ENCODE measurements at regions not wholly inside any gene's neighbourhood (a gene's known extent, or its start where the extent isn't known, plus 50 kb on each side); places are given as distances from the start of the nearest gene placed in this dataset.

DNA sequence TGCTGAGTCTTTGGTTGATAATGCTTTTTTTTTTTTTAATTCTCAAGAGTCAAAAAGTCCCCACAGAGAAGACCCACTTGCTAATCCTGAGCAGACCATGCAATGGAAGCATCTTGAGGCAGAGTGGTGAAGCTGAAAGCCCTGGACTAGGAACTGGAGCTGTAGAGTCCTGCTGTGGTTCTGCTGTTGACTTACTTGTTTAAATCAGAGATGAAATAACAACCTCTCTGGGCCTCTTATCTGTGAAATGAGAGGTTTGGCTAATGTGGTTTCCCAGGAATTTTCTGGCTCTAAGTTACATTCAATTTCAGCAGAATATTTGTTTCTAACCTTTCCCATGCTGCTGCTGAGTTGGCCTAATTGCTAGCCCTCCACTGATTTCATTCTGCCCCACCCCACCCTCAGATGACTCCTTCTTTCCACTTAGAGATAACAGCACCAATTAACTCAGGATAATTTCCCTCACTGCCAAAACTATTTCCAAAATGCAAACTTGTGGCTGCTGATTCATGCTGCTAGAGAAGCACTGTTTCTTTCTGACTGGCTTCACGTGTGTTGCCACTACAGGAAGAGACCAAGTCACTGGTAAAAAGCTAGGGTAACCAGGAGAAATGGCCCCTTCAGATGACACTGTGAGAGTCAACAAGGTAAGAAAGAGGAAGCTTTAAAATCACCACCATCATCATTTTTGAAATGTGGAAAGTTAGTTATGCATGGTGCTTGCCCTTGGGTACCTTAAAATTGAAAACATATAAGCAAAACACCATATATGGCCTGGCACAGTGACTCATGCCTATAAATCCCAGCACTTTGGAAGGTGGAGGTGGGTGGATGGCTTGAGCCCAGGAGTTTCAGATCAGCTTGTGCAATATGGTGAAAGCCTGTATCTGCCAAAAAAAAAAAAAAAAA, 326.4 kb downstream of the DCHS2 start:
- Mint-ChIP-seq H3K27ac (no peak overlapping the region), H3K4me1 (peaks cover 8% of the 10 kb centered on the region in 2 experiments), H3K36me3 (ENCODE audit: insufficient read depth in 1 of 3, low read depth in 3 of 3) (no peaks in the 10 kb centered on the region), H3K4me3 (no peak overlapping the region), H3K27me3 (ENCODE audit: low read depth) (no peaks in the 10 kb centered on the region), H3K9me3 (no peaks in the 10 kb centered on the region)
- Histone ChIP-seq H3K9me3 (ENCODE audit: control insufficient read depth, low read depth, low read length) (no peaks in the 10 kb centered on the region), H3K14ac (ENCODE audit: insufficient read depth, low read length) (no peak overlapping the region), H3K79me1 (ENCODE audit: insufficient read depth, low read depth, low read length, poor library complexity, severe bottlenecking) (no peaks in the 10 kb centered on the region), H3K4me1 (ENCODE audit: insufficient read depth, low read length) (no peaks in the 10 kb centered on the region), H2AK5ac (ENCODE audit: insufficient read length, low read length) (no peak overlapping the region), H2BK120ac (ENCODE audit: low read depth, low read length, poor library complexity, severe bottlenecking) (no peak overlapping the region), H4K91ac (ENCODE audit: insufficient read length, low read depth, low read length) (no peak overlapping the region), H4K20me1 (ENCODE audit: control insufficient read depth, insufficient read depth, insufficient read length) (no peaks in the 10 kb centered on the region), H2BK20ac (ENCODE audit: low read depth, low read length, poor library complexity, severe bottlenecking) (no peak overlapping the region), H3K56ac (ENCODE audit: insufficient read length, low read depth, low read length) (no peak overlapping the region), H3K23me2 (ENCODE audit: insufficient read length, low read depth, low read length, poor library complexity, severe bottlenecking) (no peaks in the 10 kb centered on the region), H3K4ac (ENCODE audit: low read depth, low read length) (no peak overlapping the region), H2BK5ac (ENCODE audit: insufficient read length, low read length) (no peak overlapping the region), H3K79me2 (ENCODE audit: insufficient read depth, low read length) (no peaks in the 10 kb centered on the region), H3K27me3 (ENCODE audit: insufficient read depth, low read length) (no peaks in the 10 kb centered on the region), H2BK15ac (ENCODE audit: low read depth, low read length) (no peak overlapping the region), H2BK12ac (ENCODE audit: insufficient read length, low read depth, low read length) (no peak overlapping the region), H3K9ac (ENCODE audit: extremely low read depth, insufficient read length, low read length) (no peak overlapping the region), H4K8ac (replicated peaks; ENCODE audit: insufficient read length, low read depth, low read length) (no peak overlapping the region), H3T11ph (ENCODE audit: low read length) (no peak overlapping the region), H3K27ac (ENCODE audit: insufficient read length, low read depth, low read length) (no peak overlapping the region), H3K4me2 (ENCODE audit: insufficient read depth, insufficient read length, low read length) (no peak overlapping the region), H3K18ac (ENCODE audit: insufficient read length, low read depth, low read length) (no peak overlapping the region), H3K23ac (ENCODE audit: insufficient read length, low read depth, low read length) (no peak overlapping the region), H2AFZ (ENCODE audit: low read length) (no peak overlapping the region), H4K5ac (ENCODE audit: insufficient read length, low read depth, low read length) (no peak overlapping the region)
- no peak for DNase-seq
- TF ChIP-seq, protein P1, sequence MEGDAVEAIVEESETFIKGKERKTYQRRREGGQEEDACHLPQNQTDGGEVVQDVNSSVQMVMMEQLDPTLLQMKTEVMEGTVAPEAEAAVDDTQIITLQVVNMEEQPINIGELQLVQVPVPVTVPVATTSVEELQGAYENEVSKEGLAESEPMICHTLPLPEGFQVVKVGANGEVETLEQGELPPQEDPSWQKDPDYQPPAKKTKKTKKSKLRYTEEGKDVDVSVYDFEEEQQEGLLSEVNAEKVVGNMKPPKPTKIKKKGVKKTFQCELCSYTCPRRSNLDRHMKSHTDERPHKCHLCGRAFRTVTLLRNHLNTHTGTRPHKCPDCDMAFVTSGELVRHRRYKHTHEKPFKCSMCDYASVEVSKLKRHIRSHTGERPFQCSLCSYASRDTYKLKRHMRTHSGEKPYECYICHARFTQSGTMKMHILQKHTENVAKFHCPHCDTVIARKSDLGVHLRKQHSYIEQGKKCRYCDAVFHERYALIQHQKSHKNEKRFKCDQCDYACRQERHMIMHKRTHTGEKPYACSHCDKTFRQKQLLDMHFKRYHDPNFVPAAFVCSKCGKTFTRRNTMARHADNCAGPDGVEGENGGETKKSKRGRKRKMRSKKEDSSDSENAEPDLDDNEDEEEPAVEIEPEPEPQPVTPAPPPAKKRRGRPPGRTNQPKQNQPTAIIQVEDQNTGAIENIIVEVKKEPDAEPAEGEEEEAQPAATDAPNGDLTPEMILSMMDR (conservative IDR thresholded peaks at IDR 0.05) = no peak
- no CpG with 5 or more reads among the region's 1 CpG for WGBS (ENCODE audit: extremely low coverage, insufficient read length, low lambda C conversion rate)

Data from H9 (cell line).